ENCODE measurements at regions not wholly inside any gene's neighbourhood (a gene's known extent, or its start where the extent isn't known, plus 50 kb on each side); places are given as distances from the start of the nearest gene placed in this dataset.

- no peak overlapping the region for H3K4me3 ChIP-seq (replicated peaks; ENCODE audit: low read depth, low read length)
- DNase-seq (ENCODE audit: extremely low read depth, insufficient read length), result no peak
- H3K27me3 ChIP-seq (replicated peaks; ENCODE audit: control insufficient read depth, insufficient read depth, low read length), result no peaks in the 10 kb centered on the region
- H3K36me3 ChIP-seq (ENCODE audit: control insufficient read depth, insufficient read depth, low read length), result no peaks in the 10 kb centered on the region
- TF ChIP-seq, protein P1, sequence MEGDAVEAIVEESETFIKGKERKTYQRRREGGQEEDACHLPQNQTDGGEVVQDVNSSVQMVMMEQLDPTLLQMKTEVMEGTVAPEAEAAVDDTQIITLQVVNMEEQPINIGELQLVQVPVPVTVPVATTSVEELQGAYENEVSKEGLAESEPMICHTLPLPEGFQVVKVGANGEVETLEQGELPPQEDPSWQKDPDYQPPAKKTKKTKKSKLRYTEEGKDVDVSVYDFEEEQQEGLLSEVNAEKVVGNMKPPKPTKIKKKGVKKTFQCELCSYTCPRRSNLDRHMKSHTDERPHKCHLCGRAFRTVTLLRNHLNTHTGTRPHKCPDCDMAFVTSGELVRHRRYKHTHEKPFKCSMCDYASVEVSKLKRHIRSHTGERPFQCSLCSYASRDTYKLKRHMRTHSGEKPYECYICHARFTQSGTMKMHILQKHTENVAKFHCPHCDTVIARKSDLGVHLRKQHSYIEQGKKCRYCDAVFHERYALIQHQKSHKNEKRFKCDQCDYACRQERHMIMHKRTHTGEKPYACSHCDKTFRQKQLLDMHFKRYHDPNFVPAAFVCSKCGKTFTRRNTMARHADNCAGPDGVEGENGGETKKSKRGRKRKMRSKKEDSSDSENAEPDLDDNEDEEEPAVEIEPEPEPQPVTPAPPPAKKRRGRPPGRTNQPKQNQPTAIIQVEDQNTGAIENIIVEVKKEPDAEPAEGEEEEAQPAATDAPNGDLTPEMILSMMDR (IDR thresholded peaks at IDR 0.05; ENCODE audit: insufficient read depth, low read length, poor library complexity, severe bottlenecking), result no peak
Measured at GRCh38 chr14:82298811-82299210, 765.2 kb upstream of the SEL1L start.

DNA sequence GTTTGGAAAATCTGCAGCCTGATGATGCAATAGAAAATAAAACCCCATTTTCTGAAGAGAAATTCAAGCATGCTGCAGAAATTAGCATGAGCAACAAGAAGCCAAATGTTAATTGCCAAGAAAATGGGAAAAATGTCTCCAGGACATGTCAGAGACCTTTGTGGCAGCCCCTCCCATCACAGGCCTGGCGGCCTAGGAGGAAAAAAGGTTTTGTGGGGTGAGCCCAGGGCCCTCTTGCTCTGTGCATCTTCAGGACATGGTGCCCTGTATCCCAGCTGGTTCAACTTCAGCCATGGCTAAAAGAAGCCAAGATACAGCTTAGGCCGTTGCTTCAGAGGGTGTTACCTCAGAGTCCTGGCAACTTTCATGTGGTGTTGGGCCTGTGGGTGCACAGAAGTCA is 775.5 kb upstream of the SEL1L start:
- H3K36me3 ChIP-seq (ENCODE audit: control insufficient read depth, insufficient read depth, low read length), result no peaks in the 10 kb centered on the region
- DNase-seq (ENCODE audit: extremely low read depth, insufficient read length), result no peak
- H3K4me3 ChIP-seq (replicated peaks; ENCODE audit: low read depth, low read length), result no peak overlapping the region
- H3K27me3 ChIP-seq (replicated peaks; ENCODE audit: control insufficient read depth, insufficient read depth, low read length), result no peaks in the 10 kb centered on the region
- TF ChIP-seq, protein P1 (IDR thresholded peaks at IDR 0.05; ENCODE audit: insufficient read depth, low read length, poor library complexity, severe bottlenecking), result no peak

DNA sequence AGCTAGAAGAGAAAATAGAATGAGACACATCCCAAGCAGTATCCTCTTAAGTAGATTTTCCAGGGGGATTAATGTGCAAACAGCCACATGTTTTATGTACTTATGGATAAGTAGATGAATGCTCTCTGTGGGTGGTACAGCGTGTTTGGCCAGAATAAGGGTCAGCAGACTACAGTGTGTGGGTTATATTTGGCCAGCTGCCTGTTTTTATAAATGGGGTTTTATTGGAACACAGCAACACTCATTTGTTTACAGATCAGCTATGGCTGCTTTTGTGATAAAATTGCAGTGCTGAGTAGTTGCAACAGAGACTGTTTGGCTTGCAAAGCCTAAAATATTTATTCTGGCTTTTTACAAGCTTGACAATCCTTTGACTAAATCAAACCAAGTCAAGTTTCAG is 780.2 kb upstream of the SEL1L start:
- H3K4me3 ChIP-seq (replicated peaks; ENCODE audit: low read depth, low read length), result no peak overlapping the region
- TF ChIP-seq, protein P1 (IDR thresholded peaks at IDR 0.05; ENCODE audit: insufficient read depth, low read length, poor library complexity, severe bottlenecking), result no peak
- no peaks in the 10 kb centered on the region for H3K27me3 ChIP-seq (replicated peaks; ENCODE audit: control insufficient read depth, insufficient read depth, low read length)
- DNase-seq (ENCODE audit: extremely low read depth, insufficient read length), result no peak
- no peaks in the 10 kb centered on the region for H3K36me3 ChIP-seq (ENCODE audit: control insufficient read depth, insufficient read depth, low read length)

DNA sequence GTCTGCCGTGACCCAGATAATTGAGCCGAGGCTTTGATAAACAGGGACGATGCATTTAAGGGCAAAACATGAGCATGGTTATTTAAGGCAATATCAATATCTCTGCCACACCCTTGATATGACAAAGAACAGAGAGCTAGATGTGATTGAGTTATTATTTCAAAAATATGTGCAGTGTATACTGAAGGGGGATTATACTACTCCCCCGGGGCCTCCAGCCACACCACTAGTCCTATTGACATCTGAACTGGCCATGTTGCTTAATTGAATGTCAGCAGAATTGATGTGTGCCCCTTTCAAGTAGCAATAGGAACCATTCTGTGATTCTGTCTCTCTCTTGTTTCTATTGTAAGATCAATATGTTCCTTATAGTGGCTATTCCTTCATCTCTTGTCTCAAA is 794.8 kb upstream of the SEL1L start:
- no peak overlapping the region for H3K4me3 ChIP-seq (replicated peaks; ENCODE audit: low read depth, low read length)
- TF ChIP-seq, protein P1 (IDR thresholded peaks at IDR 0.05; ENCODE audit: insufficient read depth, low read length, poor library complexity, severe bottlenecking), result no peak
- H3K27me3 ChIP-seq (replicated peaks; ENCODE audit: control insufficient read depth, insufficient read depth, low read length), result no peaks in the 10 kb centered on the region
- H3K36me3 ChIP-seq (ENCODE audit: control insufficient read depth, insufficient read depth, low read length), result no peaks in the 10 kb centered on the region
- DNase-seq (ENCODE audit: extremely low read depth, insufficient read length), result no peak

DNA sequence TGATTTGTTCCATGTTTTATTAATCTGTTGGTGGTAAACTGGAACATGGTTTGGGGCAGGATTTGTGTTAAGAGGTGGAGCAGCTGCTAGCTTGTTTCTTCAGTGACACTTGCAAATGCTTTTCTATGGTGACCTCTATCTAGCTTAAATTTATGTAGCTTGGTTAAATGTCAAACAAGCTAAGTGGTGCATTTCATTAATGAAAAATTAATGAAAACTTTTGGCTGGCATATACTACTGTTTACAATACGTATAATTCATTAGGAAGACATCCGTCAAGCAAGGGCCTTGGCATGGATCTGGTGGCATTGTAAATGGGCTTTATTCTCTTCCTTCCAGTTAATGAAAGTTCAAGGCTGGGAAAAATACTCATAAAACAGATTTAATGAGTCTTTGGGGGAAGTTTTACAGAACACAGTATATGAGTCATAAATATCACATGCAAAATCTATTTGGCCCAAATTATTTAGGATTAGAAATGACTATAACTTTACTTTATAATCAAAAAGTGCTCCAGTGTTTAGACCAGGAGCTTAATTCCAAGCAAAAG is 807.7 kb upstream of the SEL1L start:
- TF ChIP-seq, protein P1 (IDR thresholded peaks at IDR 0.05; ENCODE audit: insufficient read depth, low read length, poor library complexity, severe bottlenecking), result no peak
- no peaks in the 10 kb centered on the region for H3K27me3 ChIP-seq (replicated peaks; ENCODE audit: control insufficient read depth, insufficient read depth, low read length)
- no peaks in the 10 kb centered on the region for H3K36me3 ChIP-seq (ENCODE audit: control insufficient read depth, insufficient read depth, low read length)
- DNase-seq (ENCODE audit: extremely low read depth, insufficient read length), result no peak
- no peak overlapping the region for H3K4me3 ChIP-seq (replicated peaks; ENCODE audit: low read depth, low read length)

GRCh38 chr14:82342596-82342995 is 808.9 kb upstream of the SEL1L start:
- no peak for DNase-seq (ENCODE audit: extremely low read depth, insufficient read length)
- Histone ChIP-seq H3K4me3 (replicated peaks; ENCODE audit: low read depth, low read length) (no peak overlapping the region), H3K36me3 (ENCODE audit: control insufficient read depth, insufficient read depth, low read length) (no peaks in the 10 kb centered on the region), H3K27me3 (replicated peaks; ENCODE audit: control insufficient read depth, insufficient read depth, low read length) (no peaks in the 10 kb centered on the region)
- TF ChIP-seq, protein P1 (IDR thresholded peaks at IDR 0.05; ENCODE audit: insufficient read depth, low read length, poor library complexity, severe bottlenecking), result no peak
